Heart right ventricle (tissue), 16 donors: ENCODE measurements at regions not wholly inside any gene's neighbourhood (a gene's known extent, or its start where the extent isn't known, plus 50 kb on each side); places are given as distances from the start of the nearest gene placed in this dataset.

Source experiments
- ATAC-seq, 8 donors: fragments of 200-7000 bp; cut with Tn5 transposase; one replicate each; pipeline ENCODE4 v1.9.1; 2020; ENCODE audit warnings: mild to moderate bottlenecking in 8 of 8, moderate library complexity in 8 of 8, moderate number of reproducible peaks in 1 of 8
- DNase-seq, 2 donors: peaks; one replicate each; pipeline ENCODE4 v3.0.0-alpha.2; 2020
- H3K27ac ChIP-seq, 10 donors: fragments of 200-600 bp; sonication (generic) in 2 of 10; one replicate each; pipeline versions ENCODE4 v1.5.0 to v1.8.0; 2020 to 2022; ENCODE audit warnings: mild to moderate bottlenecking in 3 of 10
- H3K27me3 ChIP-seq, 7 donors: fragments of 200-600 bp; one replicate each; pipeline ENCODE4 v1.8.0; 2021 to 2022; ENCODE audit warnings: mild to moderate bottlenecking in 2 of 7
- H3K36me3 ChIP-seq, 9 donors: fragments of 200-600 bp; sonication (generic) in 1 of 9; one replicate each; pipeline versions ENCODE4 v1.5.0 to v1.8.0; 2020 to 2022; ENCODE audit warnings: mild to moderate bottlenecking in 2 of 9
- H3K4me1 ChIP-seq, 9 donors: fragments of 200-600 bp; sonication (generic) in 1 of 9; one replicate each; pipeline versions ENCODE4 v1.5.0 to v1.8.0; 2020 to 2022; ENCODE audit warnings: mild to moderate bottlenecking in 4 of 9
- H3K4me3 ChIP-seq, 10 donors: fragments of 200-600 bp; sonication (generic) in 2 of 10; one replicate each; pipeline versions ENCODE4 v1.5.0 to v1.8.0; 2020 to 2022; ENCODE audit warnings: mild to moderate bottlenecking in 7 of 10, moderate library complexity in 2 of 10
- H3K9me3 ChIP-seq, 11 donors: fragments of 200-600 bp in 10 of 11; sonication (generic) in 2 of 11; one replicate each; pipeline versions ENCODE4 v1.5.0 to v1.8.0; 2013 to 2022; ENCODE audit warnings: mild to moderate bottlenecking in 2 of 11, control low read depth in 1 of 11, moderate library complexity in 1 of 11
- CTCF ChIP-seq, 9 donors: fragments of 200-600 bp; sonication (generic) in 2 of 9; IDR thresholded peaks; one replicate each; pipeline versions ENCODE4 v1.5.0 to v1.8.0; 2021 to 2022; ENCODE audit warnings: antibody characterized with exemption in 9 of 9, mild to moderate bottlenecking in 5 of 9, moderate library complexity in 1 of 9
- WGBS, 2 donors: extraction: QIAGEN DNeasy Blood & Tissue Kit; methylation state at CpG; one replicate each; pipeline ENCODE4 v1.1.7; 2013; ENCODE audit warnings: inconsistent platforms in 1 of 2; 5-methylcytosine and 5-hydroxymethylcytosine counted together
- intact Hi-C, 10 donors: fragments of 100-400 bp; cut with DNase I; formaldehyde crosslinking; loops; one replicate each; pipeline versions ENCODE4 v1.11.1 to v1.14.2; 2022
- donor health status: Arrhythmogenic right ventricular cardiomyopathy.
- donor health status: ischemic (EF 13 %, LVEDD 7.1; RV severe dilation, severe dysfunction).
- donor health status: healthy with polysubstance abuse.
- donor health status: DM: no; HTN: yes; CAD: no.
- donor health status: DM: no; HTN: no; CAD: no.
- donor health status: ischemic (EF 25% LVEDD 6.9; RV normal size, moderate dysfunction).
- donor health status: ischemic (EF 25% LVEDD 5.7; RV mildly dilated, moderate dysfunction).
- donor health status: healthy.
- donor health status: DM: yes; HTN: yes; CAD: no.
- donor health status: Ischemic cardiomyopathy.
- donor health status: ischemic (EF 35%, LVEDD 5.7; RV mildly dilated, moderate dysfunction).
- donor health status: nonischemic (EF 11% LVEDD 7.7; RV severe dilation, severe dysfunction).
- donor health status: DM: yes; HTN: yes; CAD: no.
- donor health status: PGD.
- donor health status: ischemic (EF 29% LVEDD 5.4; RV normal size, mild dysfunction).
- donor health status: nonischemic (EF 23%, LVEDD 6.1; RV moderate dilation, normal function).

- WGBS, 2 donors, result 26 to 27% methylated on average over 5 of the region's 5 CpGs
- DNase-seq (no peak), ATAC-seq (no peak)
- H3K36me3 ChIP-seq, result no peaks in the 10 kb centered on the region
- no peaks in the 10 kb centered on the region for H3K4me1 ChIP-seq
- H3K27ac ChIP-seq, result no peak overlapping the region
- TF ChIP-seq CTCF (IDR thresholded peaks at IDR 0.05), result no peak
- intact Hi-C loops, result no loop called here
- H3K27me3 ChIP-seq, result peaks cover 0 to 20% (median 0%) of the 10 kb centered on the region in 7 donors
- H3K4me3 ChIP-seq, result no peak overlapping the region
- no peaks in the 10 kb centered on the region for H3K9me3 ChIP-seq
Measured at GRCh38 chr5:174401793-174402192, 322.6 kb upstream of the MSX2 start.

- intact Hi-C loops, result no loop called here
- Histone ChIP-seq H3K27ac (no peak overlapping the region), H3K36me3 (no peaks in the 10 kb centered on the region), H3K27me3 (peaks cover 0 to 22% (median 0%) of the 10 kb centered on the region in 7 donors), H3K4me3 (no peak overlapping the region), H3K9me3 (no peaks in the 10 kb centered on the region), H3K4me1 (no peaks in the 10 kb centered on the region)
- 66 to 75% methylated on average over 4 of the region's 4 CpGs for WGBS, 2 donors
- ATAC-seq, result no peak
- no peak for TF ChIP-seq CTCF (IDR thresholded peaks at IDR 0.05)
- no peak for DNase-seq
Measured at GRCh38 chr5:174402222-174402812, 322.1 kb upstream of the MSX2 start.

- Histone ChIP-seq H3K4me1 (no peaks in the 10 kb centered on the region), H3K27me3 (peaks cover 0 to 21% (median 0%) of the 10 kb centered on the region in 7 donors), H3K36me3 (no peaks in the 10 kb centered on the region), H3K4me3 (no peak overlapping the region), H3K9me3 (no peaks in the 10 kb centered on the region), H3K27ac (no peak overlapping the region)
- no peak for TF ChIP-seq CTCF (IDR thresholded peaks at IDR 0.05)
- WGBS, 2 donors, result 73 to 79% methylated on average over 5 of the region's 5 CpGs
- intact Hi-C loops, result no loop called here
- ATAC-seq (no peak), DNase-seq (no peak)
Measured at GRCh38 chr5:174404848-174405247, 319.5 kb upstream of the MSX2 start.

- intact Hi-C loops, result no loop called here
- Histone ChIP-seq H3K4me1 (no peaks in the 10 kb centered on the region), H3K27ac (no peak overlapping the region), H3K36me3 (no peaks in the 10 kb centered on the region), H3K27me3 (peaks cover 0 to 14% (median 0%) of the 10 kb centered on the region in 7 donors), H3K4me3 (no peak overlapping the region), H3K9me3 (no peaks in the 10 kb centered on the region)
- peak in 2 of 9 donors; percentile 10 to 12 for TF ChIP-seq CTCF (IDR thresholded peaks at IDR 0.05)
- DNase-seq (no peak), ATAC-seq (no peak)
- WGBS, 2 donors, result 65 to 79% methylated on average over 3 of the region's 3 CpGs
Measured at GRCh38 chr5:174409070-174409469, 315.3 kb upstream of the MSX2 start.
